KMS-11 (cell line): ENCODE measurements at regions not wholly inside any gene's neighbourhood (a gene's known extent, or its start where the extent isn't known, plus 50 kb on each side); places are given as distances from the start of the nearest gene placed in this dataset.

ENCODE experiments used
- H2AFZ ChIP-seq: fragments of 200-600 bp; sonication (generic); 2 replicates; pipeline ENCODE4 v1.6.1; 2016; ENCODE audit warnings: antibody characterized with exemption, mixed run types, low read depth
- H3K27ac ChIP-seq: fragments of 200-600 bp; sonication (generic); 2 replicates; pipeline ENCODE4 v1.6.1; 2016; ENCODE audit warnings: mild to moderate bottlenecking, mixed run types
- H3K27me3 ChIP-seq: fragments of 200-600 bp; sonication (generic); 2 replicates; pipeline ENCODE4 v1.6.1; 2017; ENCODE audit warnings: mild to moderate bottlenecking, low read depth, mixed run types, moderate library complexity; ENCODE audit not compliant: insufficient read depth
- H3K36me3 ChIP-seq: fragments of 200-600 bp; sonication (generic); 2 replicates; pipeline ENCODE4 v1.6.1; 2017; ENCODE audit warnings: mild to moderate bottlenecking, mixed run types; ENCODE audit not compliant: insufficient read depth
- H3K4me1 ChIP-seq: fragments of 200-600 bp; sonication (generic); 2 replicates; pipeline ENCODE4 v1.6.1; 2016; ENCODE audit warnings: mild to moderate bottlenecking, low read depth, mixed run types; ENCODE audit not compliant: poor library complexity, severe bottlenecking
- H3K4me2 ChIP-seq: fragments of 200-600 bp; sonication (generic); 2 replicates; pipeline ENCODE4 v1.7.0; 2016; ENCODE audit warnings: mild to moderate bottlenecking, mixed run types
- H3K4me3 ChIP-seq: fragments of 200-600 bp; sonication (generic); IDR thresholded peaks from 2 replicates; pipeline ENCODE4 v1.6.1; 2017; ENCODE audit warnings: low read depth, low read length, mixed read lengths; ENCODE audit not compliant: insufficient read depth
- H3K79me2 ChIP-seq: fragments of 200-600 bp; sonication (generic); 2 replicates; pipeline ENCODE4 v1.6.1; 2016; ENCODE audit warnings: low read depth, mixed run types; ENCODE audit not compliant: insufficient read depth
- H3K9ac ChIP-seq: fragments of 200-600 bp; sonication (generic); 2 replicates; pipeline ENCODE4 v1.6.1; 2016; ENCODE audit warnings: mild to moderate bottlenecking, mixed run types
- H4K20me1 ChIP-seq: fragments of 200-600 bp; sonication (generic); 2 replicates; pipeline ENCODE4 v1.6.1; 2016; ENCODE audit warnings: mild to moderate bottlenecking, mixed run types; ENCODE audit not compliant: insufficient read depth
- CTCF ChIP-seq: fragments of 200-600 bp; sonication (generic); conservative IDR thresholded peaks from 2 replicates; pipeline ENCODE4 v1.6.1; 2017; ENCODE audit warnings: low read depth, mild to moderate bottlenecking, antibody characterized with exemption, low read length, moderate library complexity, mixed read lengths

DNA sequence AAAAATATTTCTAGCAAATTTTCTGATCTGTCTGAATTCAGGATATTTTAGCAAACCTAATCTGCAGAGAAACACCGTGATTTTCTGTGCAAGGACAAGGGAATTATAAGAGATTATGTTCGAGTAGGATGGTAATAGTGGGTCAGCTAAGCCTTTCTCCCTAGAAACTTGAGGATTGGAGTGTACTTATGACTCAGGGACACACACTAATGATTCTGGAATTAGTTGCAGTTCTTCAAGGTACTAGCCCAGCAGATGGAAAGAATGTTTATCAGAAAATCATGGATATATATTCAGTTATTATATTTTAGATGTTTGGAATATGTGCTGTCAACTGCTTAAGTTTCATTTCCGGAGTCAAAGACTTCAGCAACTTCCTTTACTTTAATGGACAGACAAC is 177.1 kb upstream of the MAP3K7 start:
- Histone ChIP-seq H3K4me1 (no peaks in the 10 kb centered on the region), H3K4me2 (no peak overlapping the region), H3K27ac (no peak overlapping the region), H4K20me1 (no peaks in the 10 kb centered on the region), H3K9ac (no peak overlapping the region), H3K27me3 (no peaks in the 10 kb centered on the region), H3K4me3 (no peak overlapping the region), H3K36me3 (no peaks in the 10 kb centered on the region), H3K79me2 (no peaks in the 10 kb centered on the region), H2AFZ (no peak overlapping the region)
- no peak for TF ChIP-seq CTCF

DNA sequence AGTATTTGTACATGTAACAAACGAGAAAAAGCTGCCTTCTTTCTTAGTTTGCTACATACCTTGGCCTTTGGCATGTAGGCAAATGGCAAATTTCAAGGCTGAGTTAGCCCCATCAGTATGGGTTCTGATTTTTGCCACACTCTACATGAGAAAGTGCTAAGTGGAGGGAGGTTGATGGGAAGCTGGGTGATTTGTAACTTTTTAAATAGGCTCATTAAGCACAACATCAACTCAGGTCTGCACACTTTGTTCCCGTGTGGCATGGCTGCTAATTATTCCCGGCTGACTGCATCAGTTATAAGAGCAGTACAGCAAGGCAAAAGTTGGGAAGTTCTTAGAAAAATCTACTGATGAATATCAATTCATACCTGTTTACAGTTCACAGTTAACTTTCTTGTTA is 172.8 kb upstream of the MAP3K7 start:
- no peak for TF ChIP-seq CTCF
- H3K4me1 ChIP-seq, result no peaks in the 10 kb centered on the region
- H2AFZ ChIP-seq, result no peak overlapping the region
- H3K79me2 ChIP-seq, result no peaks in the 10 kb centered on the region
- H3K9ac ChIP-seq, result no peak overlapping the region
- H3K36me3 ChIP-seq, result no peaks in the 10 kb centered on the region
- no peaks in the 10 kb centered on the region for H3K27me3 ChIP-seq
- H4K20me1 ChIP-seq, result no peaks in the 10 kb centered on the region
- H3K4me2 ChIP-seq, result no peak overlapping the region
- no peak overlapping the region for H3K4me3 ChIP-seq
- H3K27ac ChIP-seq, result no peak overlapping the region

DNA sequence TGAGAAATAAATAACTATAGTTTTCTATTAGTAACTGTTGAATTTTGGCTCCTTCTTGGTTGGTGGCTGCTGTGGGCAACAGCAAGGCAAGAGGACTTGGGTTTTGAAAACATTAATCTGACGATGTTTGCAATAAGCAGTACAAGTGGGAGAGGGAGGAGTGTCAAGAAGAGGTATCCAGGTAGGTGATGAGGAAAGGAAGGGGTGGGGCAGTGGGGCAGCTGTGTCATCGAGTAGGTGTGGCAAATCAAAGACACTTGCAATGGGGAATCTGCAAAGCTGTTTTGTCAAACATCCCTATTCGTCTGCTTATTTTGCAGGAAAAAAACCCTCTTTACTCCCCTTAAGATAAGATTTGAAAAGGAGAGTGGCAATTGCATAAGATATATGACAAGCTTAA is 171.9 kb upstream of the MAP3K7 start:
- no peak overlapping the region for H3K9ac ChIP-seq
- H3K36me3 ChIP-seq, result no peaks in the 10 kb centered on the region
- H2AFZ ChIP-seq, result no peak overlapping the region
- H3K27me3 ChIP-seq, result no peaks in the 10 kb centered on the region
- TF ChIP-seq CTCF, result no peak
- no peak overlapping the region for H3K4me3 ChIP-seq
- no peak overlapping the region for H3K27ac ChIP-seq
- no peaks in the 10 kb centered on the region for H3K4me1 ChIP-seq
- H4K20me1 ChIP-seq, result no peaks in the 10 kb centered on the region
- no peak overlapping the region for H3K4me2 ChIP-seq
- H3K79me2 ChIP-seq, result no peaks in the 10 kb centered on the region

- H3K9ac ChIP-seq, result no peak overlapping the region
- no peaks in the 10 kb centered on the region for H4K20me1 ChIP-seq
- H3K4me2 ChIP-seq, result no peak overlapping the region
- no peaks in the 10 kb centered on the region for H3K27me3 ChIP-seq
- no peaks in the 10 kb centered on the region for H3K36me3 ChIP-seq
- H3K27ac ChIP-seq, result no peak overlapping the region
- no peak overlapping the region for H2AFZ ChIP-seq
- H3K4me3 ChIP-seq, result no peak overlapping the region
- no peak for TF ChIP-seq CTCF
- H3K79me2 ChIP-seq, result no peaks in the 10 kb centered on the region
- no peaks in the 10 kb centered on the region for H3K4me1 ChIP-seq
Observed at GRCh38 chr6:90753820-90754643, 167.2 kb upstream of the MAP3K7 start.
